ENCODE measurements at regions not wholly inside any gene's neighbourhood (a gene's known extent, or its start where the extent isn't known, plus 50 kb on each side); places are given as distances from the start of the nearest gene placed in this dataset.

DNA sequence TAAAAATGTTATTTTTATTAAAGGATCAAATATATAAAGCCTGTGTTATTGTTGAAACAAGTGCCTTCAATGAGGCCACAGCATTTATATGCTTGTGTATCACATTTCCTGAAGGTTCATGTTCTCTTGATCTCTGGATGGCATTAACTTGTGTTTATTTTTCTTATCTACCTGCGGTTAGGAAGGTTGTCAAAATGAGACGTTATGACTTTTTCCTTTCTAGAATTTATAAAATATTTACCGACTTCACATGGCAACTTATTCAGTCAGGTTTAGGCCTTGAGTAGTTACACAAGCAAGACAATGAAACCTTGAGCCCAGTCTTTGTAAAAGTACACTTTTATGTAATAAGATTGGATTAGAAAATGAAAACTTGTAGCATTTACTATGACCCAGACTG, 196.4 kb upstream of the ACVR2A start:
- no peak for DNase-seq
- no peak overlapping the region for H3K27ac ChIP-seq
- no peak overlapping the region for H3K4me3 ChIP-seq
- 41 to 50% (median 45%) methylated on average over 3 of the region's 3 CpGs for WGBS, 3 donors
- TF ChIP-seq POLR2A (IDR thresholded peaks at IDR 0.05) = no peak
- TF ChIP-seq, protein P1, sequence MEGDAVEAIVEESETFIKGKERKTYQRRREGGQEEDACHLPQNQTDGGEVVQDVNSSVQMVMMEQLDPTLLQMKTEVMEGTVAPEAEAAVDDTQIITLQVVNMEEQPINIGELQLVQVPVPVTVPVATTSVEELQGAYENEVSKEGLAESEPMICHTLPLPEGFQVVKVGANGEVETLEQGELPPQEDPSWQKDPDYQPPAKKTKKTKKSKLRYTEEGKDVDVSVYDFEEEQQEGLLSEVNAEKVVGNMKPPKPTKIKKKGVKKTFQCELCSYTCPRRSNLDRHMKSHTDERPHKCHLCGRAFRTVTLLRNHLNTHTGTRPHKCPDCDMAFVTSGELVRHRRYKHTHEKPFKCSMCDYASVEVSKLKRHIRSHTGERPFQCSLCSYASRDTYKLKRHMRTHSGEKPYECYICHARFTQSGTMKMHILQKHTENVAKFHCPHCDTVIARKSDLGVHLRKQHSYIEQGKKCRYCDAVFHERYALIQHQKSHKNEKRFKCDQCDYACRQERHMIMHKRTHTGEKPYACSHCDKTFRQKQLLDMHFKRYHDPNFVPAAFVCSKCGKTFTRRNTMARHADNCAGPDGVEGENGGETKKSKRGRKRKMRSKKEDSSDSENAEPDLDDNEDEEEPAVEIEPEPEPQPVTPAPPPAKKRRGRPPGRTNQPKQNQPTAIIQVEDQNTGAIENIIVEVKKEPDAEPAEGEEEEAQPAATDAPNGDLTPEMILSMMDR (IDR thresholded peaks at IDR 0.05) = no peak
- TF ChIP-seq EP300 (IDR thresholded peaks at IDR 0.05) = no peak
- H3K27me3 ChIP-seq = no peaks in the 10 kb centered on the region
- H3K9me3 ChIP-seq = no peaks in the 10 kb centered on the region
- no peaks in the 10 kb centered on the region for H3K36me3 ChIP-seq
- no peaks in the 10 kb centered on the region for H3K4me1 ChIP-seq (ENCODE audit: insufficient read depth)
- intact Hi-C loops (cut with DNase I) = no loop called here

DNA sequence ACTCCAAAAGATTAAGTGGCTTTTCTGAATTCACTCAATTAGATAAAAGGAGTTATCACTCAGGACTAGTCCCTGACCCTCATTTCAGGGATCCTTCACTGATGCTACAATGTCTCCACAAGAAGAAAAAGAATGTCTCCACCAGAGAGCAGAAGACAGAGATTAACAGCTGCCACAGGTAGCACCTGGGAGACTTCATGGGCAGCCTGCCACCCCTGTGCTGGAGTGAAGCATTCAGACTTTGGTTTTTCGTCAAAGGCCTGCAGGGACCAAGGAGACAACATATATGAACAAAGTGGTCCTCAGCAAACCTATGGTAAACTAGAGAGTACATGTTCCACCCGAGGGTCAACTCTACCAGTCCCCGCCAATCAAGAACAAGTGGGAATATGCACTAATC, 197.0 kb upstream of the ACVR2A start:
- H3K27ac ChIP-seq = no peak overlapping the region
- no peaks in the 10 kb centered on the region for H3K27me3 ChIP-seq
- intact Hi-C loops (cut with DNase I) = no loop called here
- no peak overlapping the region for H3K4me3 ChIP-seq
- TF ChIP-seq POLR2A (IDR thresholded peaks at IDR 0.05) = no peak
- TF ChIP-seq, protein P1 (IDR thresholded peaks at IDR 0.05) = no peak
- no peak for TF ChIP-seq EP300 (IDR thresholded peaks at IDR 0.05)
- no peaks in the 10 kb centered on the region for H3K36me3 ChIP-seq
- H3K4me1 ChIP-seq (ENCODE audit: insufficient read depth) = no peaks in the 10 kb centered on the region
- WGBS, 3 donors = 95% methylated on average over 3 of the region's 3 CpGs
- no peak for DNase-seq
- H3K9me3 ChIP-seq = no peaks in the 10 kb centered on the region

DNA sequence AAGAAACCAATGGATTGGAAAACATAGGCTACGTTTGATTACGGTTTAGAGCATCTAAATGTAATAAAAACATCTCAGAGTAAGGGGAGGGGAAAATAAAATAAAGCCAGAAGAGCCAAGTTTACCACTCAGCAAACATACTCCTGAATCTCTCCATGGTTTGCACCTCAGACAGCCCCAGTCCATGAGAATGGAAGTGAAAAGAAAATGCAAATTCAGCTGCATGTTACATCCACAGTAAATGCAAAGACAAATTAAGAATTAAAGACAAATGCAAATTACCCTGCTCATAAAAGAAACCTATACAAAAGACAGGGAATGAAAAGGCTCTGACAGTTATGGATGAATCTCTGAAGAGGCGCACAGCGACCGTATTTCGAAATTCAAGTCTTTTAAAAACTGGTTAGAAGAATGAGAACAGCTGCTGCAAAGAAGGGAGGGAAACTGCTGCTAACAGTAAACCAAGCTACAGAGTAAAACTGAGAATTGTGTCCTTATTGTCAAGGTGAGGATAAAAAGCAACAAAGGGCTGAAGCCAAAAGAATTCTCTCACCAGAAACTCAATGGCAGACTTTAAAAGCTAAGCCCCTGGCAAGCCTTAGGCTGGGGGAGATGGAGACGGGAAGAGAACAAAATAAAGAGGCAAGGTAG, 197.9 kb upstream of the ACVR2A start:
- intact Hi-C loops (cut with DNase I) = no loop called here
- no peak overlapping the region for H3K4me3 ChIP-seq
- 39 to 50% (median 45%) methylated on average over 7 of the region's 7 CpGs for WGBS, 3 donors
- no peak overlapping the region for H3K27ac ChIP-seq
- no peaks in the 10 kb centered on the region for H3K36me3 ChIP-seq
- no peaks in the 10 kb centered on the region for H3K27me3 ChIP-seq
- H3K9me3 ChIP-seq = no peaks in the 10 kb centered on the region
- TF ChIP-seq POLR2A (IDR thresholded peaks at IDR 0.05) (no peak), EP300 (IDR thresholded peaks at IDR 0.05) (no peak)
- TF ChIP-seq, protein P1 (IDR thresholded peaks at IDR 0.05) = no peak
- no peak for DNase-seq
- H3K4me1 ChIP-seq (ENCODE audit: insufficient read depth) = no peaks in the 10 kb centered on the region

DNA sequence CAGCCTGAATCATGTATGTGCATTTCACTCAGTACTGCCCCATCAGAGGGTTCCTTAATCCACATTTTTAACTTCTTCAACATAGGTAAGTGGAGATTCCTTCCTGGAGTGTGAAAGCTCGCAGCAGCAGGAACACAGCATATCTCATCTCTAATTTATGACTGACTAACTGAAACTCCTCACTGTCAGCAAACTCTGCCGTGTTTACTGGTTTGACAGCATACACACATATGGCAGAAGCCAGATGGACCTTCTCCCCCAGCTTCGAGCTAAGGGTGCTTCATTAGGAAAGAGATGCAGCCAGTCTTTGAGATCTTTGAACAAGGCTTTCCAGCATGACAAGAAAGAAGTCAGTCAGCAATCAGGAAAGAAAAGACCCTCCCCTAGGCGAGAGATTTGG, 200.3 kb upstream of the ACVR2A start:
- no peaks in the 10 kb centered on the region for H3K4me1 ChIP-seq (ENCODE audit: insufficient read depth)
- 30 to 48% (median 34%) methylated on average over 4 of the region's 4 CpGs for WGBS, 3 donors
- no peak overlapping the region for H3K27ac ChIP-seq
- intact Hi-C loops (cut with DNase I) = no loop called here
- no peaks in the 10 kb centered on the region for H3K36me3 ChIP-seq
- TF ChIP-seq EP300 (IDR thresholded peaks at IDR 0.05) = no peak
- TF ChIP-seq, protein P1 (IDR thresholded peaks at IDR 0.05) = no peak
- TF ChIP-seq POLR2A (IDR thresholded peaks at IDR 0.05) = no peak
- H3K9me3 ChIP-seq = no peaks in the 10 kb centered on the region
- DNase-seq = no peak
- no peak overlapping the region for H3K4me3 ChIP-seq
- no peaks in the 10 kb centered on the region for H3K27me3 ChIP-seq
